IMR-90 (cell line): ENCODE measurements at regions not wholly inside any gene's neighbourhood (a gene's known extent, or its start where the extent isn't known, plus 50 kb on each side); places are given as distances from the start of the nearest gene placed in this dataset.

ENCODE experiments used
- ATAC-seq: fragments of 200-7000 bp; cut with Tn5 transposase; 2 replicates; pipeline ENCODE4 v1.9.1; 2020; ENCODE audit warnings: low read depth, mild to moderate bottlenecking, moderate library complexity
- BruUV-seq: library from RNA; stranded (reverse); fragments of 400-500 nt; replicated peaks from 2 replicates; lab custom pipeline; 2021; lab: Mats Ljungman, UMichigan
- CTCF ChIA-PET: fragments of 300-600 bp; formaldehyde crosslinking; extraction: SDS; loops from one replicate; lab custom pipeline; 2021; ENCODE audit warnings: antibody characterized with exemption; lab: Yijun Ruan, JAX
- POLR2A ChIA-PET: fragments of 300-600 bp; sonication (Branson Sonifier 250); formaldehyde crosslinking; loops from one replicate; lab custom pipeline; 2022; ENCODE audit warnings: antibody characterized with exemption; ENCODE audit not compliant: unreplicated experiment; lab: Charles Lee
- DNase-seq: peaks from one replicate; pipeline ENCODE4 v3.0.0; 2013
- H2AFZ ChIP-seq: replicated peaks from 2 replicates; pipeline ENCODE3; 2013; ENCODE audit warnings: low read length, mild to moderate bottlenecking; ENCODE audit not compliant: poor library complexity
- H2AK5ac ChIP-seq: 2 replicates; pipeline ENCODE4 v1.6.1; 2013; ENCODE audit warnings: low read depth, low read length, inconsistent platforms
- H2AK9ac ChIP-seq: replicated peaks from 2 replicates; pipeline ENCODE3; 2013; ENCODE audit warnings: mild to moderate bottlenecking, low read depth, low read length, moderate library complexity; ENCODE audit not compliant: poor library complexity
- H2BK120ac ChIP-seq: 2 replicates; pipeline ENCODE4 v1.6.1; 2013; ENCODE audit warnings: low read depth, low read length, inconsistent platforms
- H2BK15ac ChIP-seq: 3 replicates; pipeline ENCODE4 v1.6.1; 2013; ENCODE audit warnings: low read depth, low read length, inconsistent platforms
- H2BK20ac ChIP-seq: 2 replicates; pipeline ENCODE4 v1.6.1; 2013; ENCODE audit warnings: low read depth, mild to moderate bottlenecking, inconsistent platforms, low read length, moderate library complexity
- H2BK5ac ChIP-seq: 2 replicates; pipeline ENCODE4 v1.6.1; 2013; ENCODE audit warnings: mild to moderate bottlenecking, low read depth, low read length, inconsistent platforms; ENCODE audit not compliant: poor library complexity, severe bottlenecking
- H3K14ac ChIP-seq: replicated peaks from 2 replicates; pipeline ENCODE4 v1.6.1; 2013; ENCODE audit warnings: low read depth, low read length, inconsistent platforms
- H3K18ac ChIP-seq: 2 replicates; pipeline ENCODE4 v1.6.1; 2013; ENCODE audit warnings: low read depth, low read length, control low read depth
- H3K23ac ChIP-seq: 2 replicates; pipeline ENCODE4 v1.6.1; 2013; ENCODE audit warnings: low read depth, low read length, inconsistent platforms
- H3K27ac ChIP-seq: 2 replicates; pipeline ENCODE4 v1.5.1; 2013; ENCODE audit warnings: mild to moderate bottlenecking, control low read depth, low read length; ENCODE audit not compliant: insufficient read depth
- H3K27me3 ChIP-seq: 2 replicates; pipeline ENCODE4 v1.6.1; 2013; ENCODE audit warnings: low read length; ENCODE audit not compliant: control insufficient read depth, insufficient read depth
- H3K36me3 ChIP-seq: 2 replicates; pipeline ENCODE4 v1.6.1; 2013; ENCODE audit warnings: low read length, mixed read lengths; ENCODE audit not compliant: control insufficient read depth, insufficient read depth
- H3K4ac ChIP-seq: 2 replicates; pipeline ENCODE4 v1.6.1; 2013; ENCODE audit warnings: low read depth, low read length, inconsistent platforms
- H3K4me1 ChIP-seq: 2 replicates; pipeline ENCODE4 v1.6.1; 2013; ENCODE audit warnings: low read length, mixed read lengths; ENCODE audit not compliant: control insufficient read depth, insufficient read depth
- H3K4me2 ChIP-seq: 2 replicates; pipeline ENCODE4 v1.6.1; 2013; ENCODE audit warnings: low read depth, mild to moderate bottlenecking, control low read depth, low read length, moderate library complexity
- H3K4me3 ChIP-seq: 2 replicates; pipeline ENCODE4 v1.5.1; 2013; ENCODE audit warnings: low read depth, mild to moderate bottlenecking, control low read depth, low read length, moderate library complexity; ENCODE audit not compliant: insufficient read depth
- H3K56ac ChIP-seq: 2 replicates; pipeline ENCODE4 v1.6.1; 2013; ENCODE audit warnings: low read length, inconsistent platforms; ENCODE audit not compliant: insufficient read depth; ENCODE audit errors: extremely low read depth
- H3K79me1 ChIP-seq, 2 experiments: 2 replicates each; pipeline ENCODE4 v1.6.1; 2013; ENCODE audit warnings: low read length in 2 of 2, inconsistent platforms in 1 of 2, low read depth in 1 of 2
- H3K9ac ChIP-seq: 2 replicates; pipeline ENCODE4 v1.6.1; 2013; ENCODE audit warnings: low read depth, low read length, control low read depth
- H3K9me1 ChIP-seq: 2 replicates; pipeline ENCODE4 v1.6.1; 2013; ENCODE audit warnings: low read length, inconsistent platforms; ENCODE audit not compliant: insufficient read depth
- H3K9me3 ChIP-seq: 2 replicates; pipeline ENCODE4 v1.6.1; 2013; ENCODE audit warnings: low read length; ENCODE audit not compliant: control insufficient read depth, insufficient read depth
- H4K20me1 ChIP-seq: 2 replicates; pipeline ENCODE4 v1.6.1; 2013; ENCODE audit warnings: low read length, inconsistent platforms; ENCODE audit not compliant: insufficient read depth
- H4K5ac ChIP-seq: 2 replicates; pipeline ENCODE4 v1.6.1; 2013; ENCODE audit warnings: mild to moderate bottlenecking, low read depth, low read length, control low read depth
- H4K8ac ChIP-seq, 2 experiments: 2 replicates each; pipeline ENCODE4 v1.6.1; 2013; ENCODE audit warnings: low read depth in 2 of 2, low read length in 2 of 2, control low read depth in 1 of 2, inconsistent platforms in 1 of 2
- H4K91ac ChIP-seq: 2 replicates; pipeline ENCODE4 v1.6.1; 2013; ENCODE audit warnings: low read depth, low read length, inconsistent platforms; ENCODE audit not compliant: insufficient read depth
- MXI1 ChIP-seq: IDR thresholded peaks from 2 replicates; pipeline ENCODE4 v1.6.1; 2012; ENCODE audit warnings: low read depth, mild to moderate bottlenecking, low read length, moderate library complexity, borderline replicate concordance
- RAD21 ChIP-seq: IDR thresholded peaks from 2 replicates; pipeline ENCODE4 v1.6.1; 2012; ENCODE audit warnings: low read length, improper control_type of control experiment
- WGBS, 2 experiments: methylation state at CpG; one replicate each; pipeline versions ENCODE4 v1.1.5 to v1.1.7; 2013; ENCODE audit warnings: missing lambda C conversion rate in 2 of 2; ENCODE audit not compliant: insufficient read length in 1 of 2; ENCODE audit errors: extremely low coverage in 2 of 2; 5-methylcytosine and 5-hydroxymethylcytosine counted together
- dilution Hi-C: fragments of 300-500 bp; cut with HindIII; formaldehyde crosslinking; loops from one replicate; pipeline ENCODE4 v1.14.3; 2018; ENCODE audit warnings: low sequenced_read_pairs; ENCODE audit not compliant: unreplicated experiment
- in situ Hi-C: fragments of 300-500 bp; cut with MboI; formaldehyde crosslinking; loops from 3 replicates; pipeline ENCODE4 v1.14.3; 2019; ENCODE audit warnings: low sequenced_read_pairs, inconsistent platforms, mixed read lengths
- intact Hi-C: fragments of 100-400 bp; cut with micrococcal nuclease; formaldehyde crosslinking; loops from 2 replicates; pipeline ENCODE4 v1.10.0; 2022

GRCh38 chr10:131649617-131650016, 251.2 kb upstream of the PPP2R2D start:
- no peaks in the 10 kb centered on the region for H3K36me3 ChIP-seq
- H2BK5ac ChIP-seq = no peak overlapping the region
- no peaks in the 10 kb centered on the region for H3K4me1 ChIP-seq
- H3K4me3 ChIP-seq = no peak overlapping the region
- no peak for ATAC-seq
- dilution Hi-C loops = no loop called here
- intact Hi-C loops = no loop called here
- H3K9me3 ChIP-seq = peaks cover 64% of the 10 kb centered on the region
- no peaks in the 10 kb centered on the region for H3K27me3 ChIP-seq
- no peak overlapping the region for H2BK15ac ChIP-seq
- H3K23ac ChIP-seq = no peak overlapping the region
- in situ Hi-C loops = no loop called here
- no peak overlapping the region for H2AK5ac ChIP-seq
- H4K5ac ChIP-seq = no peak overlapping the region
- TF ChIP-seq RAD21 (no peak), MXI1 (no peak)
- no peak overlapping the region for H3K4me2 ChIP-seq
- no peaks in the 10 kb centered on the region for H4K20me1 ChIP-seq
- POLR2A ChIA-PET = no interaction called here
- no peaks in the 10 kb centered on the region for H3K79me1 ChIP-seq
- H3K18ac ChIP-seq = no peak overlapping the region
- H3K56ac ChIP-seq = no peak overlapping the region
- no TSS peak for BruUV-seq
- no peaks in the 10 kb centered on the region for H3K9me1 ChIP-seq
- no peak overlapping the region for H4K8ac ChIP-seq
- no peak overlapping the region for H2BK120ac ChIP-seq
- no CpG with 5 or more reads among the region's 6 CpGs for WGBS, 2 experiments
- H3K9ac ChIP-seq = no peak overlapping the region
- H2AFZ ChIP-seq = no peak overlapping the region
- H2AK9ac ChIP-seq = no peak overlapping the region
- no peak overlapping the region for H3K4ac ChIP-seq
- no peak overlapping the region for H4K91ac ChIP-seq
- no peak overlapping the region for H2BK20ac ChIP-seq
- DNase-seq = no peak
- CTCF ChIA-PET = no interaction called here
- H3K14ac ChIP-seq = no peak overlapping the region
- H3K27ac ChIP-seq = no peak overlapping the region
